Vagina (tissue), 2 donors: ENCODE measurements at regions not wholly inside any gene's neighbourhood (a gene's known extent, or its start where the extent isn't known, plus 50 kb on each side); places are given as distances from the start of the nearest gene placed in this dataset.

Experiments
- DNase-seq, 2 donors: peaks; one replicate each; pipeline ENCODE4 v3.0.0-alpha.2; 2017; ENCODE audit errors: extremely low spot score in 2 of 2
- H3K27ac ChIP-seq: fragments of 200-600 bp; sonication (generic); one replicate; pipeline ENCODE4 v1.5.1; 2019
- H3K27me3 ChIP-seq: fragments of 200-600 bp; sonication (generic); one replicate; pipeline ENCODE4 v1.5.1; 2019
- H3K36me3 ChIP-seq, 2 donors: fragments of 200-600 bp; sonication (generic); one replicate each; pipeline ENCODE4 v1.5.1; 2017 to 2019
- H3K4me1 ChIP-seq: fragments of 200-600 bp; sonication (generic); one replicate; pipeline ENCODE4 v1.5.1; 2019
- H3K4me3 ChIP-seq, 2 donors: fragments of 200-600 bp; sonication (generic); 1 replicate in 1 of 2; 2 replicates in 1 of 2; pipeline ENCODE4 v1.5.1; 2016 to 2019
- H3K9me3 ChIP-seq: fragments of 200-600 bp; sonication (generic); one replicate; pipeline ENCODE4 v1.5.1; 2019
- POLR2A ChIP-seq, 2 donors: fragments of 450-650 bp; IDR thresholded peaks; one replicate each; pipeline ENCODE4 v1.6.1; 2017; ENCODE audit warnings: antibody characterized with exemption in 2 of 2, mild to moderate bottlenecking in 2 of 2, moderate library complexity in 2 of 2
- POLR2AphosphoS5 ChIP-seq, 2 donors: sonication (generic); formaldehyde crosslinking; IDR thresholded peaks; one replicate each; pipeline ENCODE4 v1.9.0; 2017; ENCODE audit warnings: antibody characterized with exemption in 2 of 2, mild to moderate bottlenecking in 2 of 2, low read depth in 1 of 2; ENCODE audit not compliant: insufficient read depth in 1 of 2
- intact Hi-C: fragments of 100-400 bp; cut with DNase I; formaldehyde crosslinking; loops from one replicate; pipeline ENCODE4 v1.15.1; 2023
- TF ChIP-seq, protein P1 (sequence below), 3 experiments: fragments of 450-650 bp in 2 of 3; fragments of 200-600 bp in 1 of 3; sonication (generic) in 1 of 3; IDR thresholded peaks; one replicate each; pipeline ENCODE4 v1.5.1; 2017 to 2019; ENCODE audit warnings: antibody characterized with exemption in 3 of 3, mild to moderate bottlenecking in 2 of 3, moderate library complexity in 2 of 3

DNA sequence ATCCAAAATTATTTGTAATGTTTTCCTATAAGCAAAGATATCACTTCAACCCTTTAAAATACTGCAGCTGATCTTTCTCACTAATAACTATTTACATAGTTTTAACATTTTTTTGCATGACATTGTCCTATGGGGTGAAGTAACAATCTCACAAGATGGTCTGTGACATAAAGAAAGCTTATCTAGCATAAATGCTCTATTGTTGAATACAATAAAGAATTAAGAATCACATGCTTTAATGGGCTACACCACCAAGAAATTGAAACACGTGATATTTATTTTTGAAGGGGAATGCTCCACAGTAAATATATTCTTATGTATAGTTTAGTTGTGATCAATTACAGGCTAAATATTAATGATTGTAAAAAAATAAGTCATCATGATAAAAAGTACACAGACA, 441.1 kb downstream of the PTH2R start:
- Histone ChIP-seq H3K36me3 (no peaks in the 10 kb centered on the region), H3K4me1 (no peaks in the 10 kb centered on the region), H3K27ac (no peak overlapping the region), H3K27me3 (no peaks in the 10 kb centered on the region), H3K9me3 (no peaks in the 10 kb centered on the region), H3K4me3 (no peak overlapping the region)
- DNase-seq, result no peak
- TF ChIP-seq POLR2A (IDR thresholded peaks at IDR 0.05), result no peak
- TF ChIP-seq, protein P1, sequence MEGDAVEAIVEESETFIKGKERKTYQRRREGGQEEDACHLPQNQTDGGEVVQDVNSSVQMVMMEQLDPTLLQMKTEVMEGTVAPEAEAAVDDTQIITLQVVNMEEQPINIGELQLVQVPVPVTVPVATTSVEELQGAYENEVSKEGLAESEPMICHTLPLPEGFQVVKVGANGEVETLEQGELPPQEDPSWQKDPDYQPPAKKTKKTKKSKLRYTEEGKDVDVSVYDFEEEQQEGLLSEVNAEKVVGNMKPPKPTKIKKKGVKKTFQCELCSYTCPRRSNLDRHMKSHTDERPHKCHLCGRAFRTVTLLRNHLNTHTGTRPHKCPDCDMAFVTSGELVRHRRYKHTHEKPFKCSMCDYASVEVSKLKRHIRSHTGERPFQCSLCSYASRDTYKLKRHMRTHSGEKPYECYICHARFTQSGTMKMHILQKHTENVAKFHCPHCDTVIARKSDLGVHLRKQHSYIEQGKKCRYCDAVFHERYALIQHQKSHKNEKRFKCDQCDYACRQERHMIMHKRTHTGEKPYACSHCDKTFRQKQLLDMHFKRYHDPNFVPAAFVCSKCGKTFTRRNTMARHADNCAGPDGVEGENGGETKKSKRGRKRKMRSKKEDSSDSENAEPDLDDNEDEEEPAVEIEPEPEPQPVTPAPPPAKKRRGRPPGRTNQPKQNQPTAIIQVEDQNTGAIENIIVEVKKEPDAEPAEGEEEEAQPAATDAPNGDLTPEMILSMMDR (IDR thresholded peaks at IDR 0.05), result no peak
- TF ChIP-seq POLR2AphosphoS5 (IDR thresholded peaks at IDR 0.05; ENCODE audit: insufficient read depth in 1 of 2, low read depth in 1 of 2), result no peak
- intact Hi-C loops, result no loop called here

DNA sequence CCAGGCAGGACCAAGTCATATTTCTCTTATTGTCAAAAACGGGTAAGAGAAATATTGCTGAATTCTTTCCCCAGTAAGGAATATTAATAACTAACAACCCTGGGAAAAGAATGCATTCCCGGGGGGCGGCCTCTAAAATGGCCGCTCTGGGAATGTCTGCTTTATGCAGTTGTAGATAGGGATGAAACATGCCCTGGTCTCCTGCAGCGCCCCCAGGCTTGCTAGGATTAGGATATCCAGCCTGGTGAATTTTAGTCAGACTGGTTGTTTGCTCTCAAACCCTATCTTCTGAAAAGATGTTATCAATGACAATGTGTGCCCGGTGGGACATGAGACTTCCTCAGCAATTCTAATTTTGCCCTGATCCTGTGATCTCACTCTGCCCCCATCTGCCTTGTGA, 448.1 kb downstream of the PTH2R start:
- H3K27ac ChIP-seq, result no peak overlapping the region
- no peaks in the 10 kb centered on the region for H3K27me3 ChIP-seq
- no peak overlapping the region for H3K4me3 ChIP-seq
- TF ChIP-seq, protein P1 (IDR thresholded peaks at IDR 0.05), result no peak
- TF ChIP-seq POLR2A (IDR thresholded peaks at IDR 0.05), result no peak
- TF ChIP-seq POLR2AphosphoS5 (IDR thresholded peaks at IDR 0.05; ENCODE audit: insufficient read depth in 1 of 2, low read depth in 1 of 2), result no peak
- no peaks in the 10 kb centered on the region for H3K36me3 ChIP-seq
- intact Hi-C loops, result no loop called here
- no peak for DNase-seq
- H3K4me1 ChIP-seq, result no peaks in the 10 kb centered on the region
- H3K9me3 ChIP-seq, result no peaks in the 10 kb centered on the region

DNA sequence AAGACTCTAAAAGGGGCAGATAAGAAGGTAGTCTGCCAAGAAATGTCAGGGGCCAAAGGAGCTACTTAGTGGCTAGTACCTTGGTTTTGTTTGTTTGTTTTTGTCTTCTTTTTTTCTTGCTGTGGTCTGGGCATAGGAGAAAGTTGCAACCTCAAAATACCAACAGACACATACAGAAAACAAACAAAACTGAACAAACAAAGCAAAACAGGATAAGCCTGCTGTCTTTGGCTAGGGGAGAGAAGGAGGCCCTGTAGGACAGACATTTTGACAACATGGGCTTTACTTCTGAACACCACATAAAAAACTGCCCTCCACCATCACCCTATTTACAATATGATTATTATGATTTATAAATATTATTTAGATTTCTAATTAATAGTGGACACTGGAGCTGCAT, 460.8 kb downstream of the PTH2R start:
- H3K9me3 ChIP-seq, result no peaks in the 10 kb centered on the region
- H3K4me1 ChIP-seq, result no peaks in the 10 kb centered on the region
- no peak for TF ChIP-seq POLR2AphosphoS5 (IDR thresholded peaks at IDR 0.05; ENCODE audit: insufficient read depth in 1 of 2, low read depth in 1 of 2)
- TF ChIP-seq POLR2A (IDR thresholded peaks at IDR 0.05), result no peak
- TF ChIP-seq, protein P1 (IDR thresholded peaks at IDR 0.05), result no peak
- no peaks in the 10 kb centered on the region for H3K36me3 ChIP-seq
- DNase-seq, result no peak
- no peak overlapping the region for H3K4me3 ChIP-seq
- no peaks in the 10 kb centered on the region for H3K27me3 ChIP-seq
- no peak overlapping the region for H3K27ac ChIP-seq
- intact Hi-C loops, result no loop called here

DNA sequence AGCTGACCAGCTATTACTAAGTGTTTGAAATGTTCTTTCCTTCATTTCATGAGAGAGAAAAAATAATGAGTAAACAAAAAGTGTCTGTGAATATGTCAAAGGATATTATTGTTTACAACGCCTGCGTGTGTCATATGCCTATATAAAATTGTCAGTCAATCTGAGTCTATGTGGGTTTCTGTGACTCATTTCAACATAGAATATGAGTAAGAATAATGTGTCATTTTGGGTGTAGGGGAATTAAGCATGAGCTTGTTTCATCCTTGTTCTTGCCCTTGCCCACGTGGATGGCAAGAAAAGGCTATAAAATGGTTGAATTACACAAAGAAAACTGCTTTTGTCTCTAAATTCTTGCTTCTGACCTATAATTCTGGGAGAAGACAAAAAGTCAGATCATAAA, 466.0 kb downstream of the PTH2R start:
- Histone ChIP-seq H3K9me3 (no peaks in the 10 kb centered on the region), H3K4me3 (no peak overlapping the region), H3K36me3 (no peaks in the 10 kb centered on the region), H3K27ac (no peak overlapping the region), H3K4me1 (no peaks in the 10 kb centered on the region), H3K27me3 (no peaks in the 10 kb centered on the region)
- TF ChIP-seq POLR2AphosphoS5 (IDR thresholded peaks at IDR 0.05; ENCODE audit: insufficient read depth in 1 of 2, low read depth in 1 of 2) (no peak), POLR2A (IDR thresholded peaks at IDR 0.05) (no peak)
- TF ChIP-seq, protein P1 (IDR thresholded peaks at IDR 0.05), result no peak
- no peak for DNase-seq
- intact Hi-C loops, result no loop called here

DNA sequence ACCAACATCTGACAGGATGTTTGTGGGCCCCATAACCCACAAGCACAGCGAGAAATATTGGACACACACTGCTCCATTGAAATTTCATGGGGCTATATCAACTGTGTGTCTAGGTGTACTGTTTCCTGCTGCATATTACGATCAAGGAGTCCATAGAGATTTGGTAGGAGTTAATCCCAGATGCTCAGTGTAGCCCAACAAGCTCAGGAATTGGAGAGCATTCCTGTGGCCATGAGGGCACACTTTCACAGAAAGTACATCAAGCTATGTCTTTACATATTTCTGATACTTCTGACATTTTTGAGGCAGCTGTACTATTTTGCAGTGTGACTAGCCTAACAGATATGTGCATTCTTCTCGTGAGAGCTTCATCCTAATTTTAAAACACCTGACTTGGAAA, 473.1 kb downstream of the PTH2R start:
- H3K4me1 ChIP-seq, result no peaks in the 10 kb centered on the region
- H3K27me3 ChIP-seq, result no peaks in the 10 kb centered on the region
- H3K27ac ChIP-seq, result no peak overlapping the region
- DNase-seq, result no peak
- H3K36me3 ChIP-seq, result no peaks in the 10 kb centered on the region
- no peak overlapping the region for H3K4me3 ChIP-seq
- no peaks in the 10 kb centered on the region for H3K9me3 ChIP-seq
- TF ChIP-seq, protein P1 (IDR thresholded peaks at IDR 0.05), result no peak
- no peak for TF ChIP-seq POLR2AphosphoS5 (IDR thresholded peaks at IDR 0.05; ENCODE audit: insufficient read depth in 1 of 2, low read depth in 1 of 2)
- TF ChIP-seq POLR2A (IDR thresholded peaks at IDR 0.05), result no peak
- intact Hi-C loops, result no loop called here
